Hematopoietic multipotent progenitor cell (in vitro differentiated cells): ENCODE measurements at regions not wholly inside any gene's neighbourhood (a gene's known extent, or its start where the extent isn't known, plus 50 kb on each side); places are given as distances from the start of the nearest gene placed in this dataset.
A peak's percentile ranks its signal among the peaks of the same experiment; 100 is the strongest.

Experiments
- DNase-seq, 3 donors: peaks; one replicate each; pipeline ENCODE4 v3.0.0-alpha.2; 2011 to 2015; ENCODE audit warnings: low read depth in 2 of 3, low spot score in 2 of 3

DNA sequence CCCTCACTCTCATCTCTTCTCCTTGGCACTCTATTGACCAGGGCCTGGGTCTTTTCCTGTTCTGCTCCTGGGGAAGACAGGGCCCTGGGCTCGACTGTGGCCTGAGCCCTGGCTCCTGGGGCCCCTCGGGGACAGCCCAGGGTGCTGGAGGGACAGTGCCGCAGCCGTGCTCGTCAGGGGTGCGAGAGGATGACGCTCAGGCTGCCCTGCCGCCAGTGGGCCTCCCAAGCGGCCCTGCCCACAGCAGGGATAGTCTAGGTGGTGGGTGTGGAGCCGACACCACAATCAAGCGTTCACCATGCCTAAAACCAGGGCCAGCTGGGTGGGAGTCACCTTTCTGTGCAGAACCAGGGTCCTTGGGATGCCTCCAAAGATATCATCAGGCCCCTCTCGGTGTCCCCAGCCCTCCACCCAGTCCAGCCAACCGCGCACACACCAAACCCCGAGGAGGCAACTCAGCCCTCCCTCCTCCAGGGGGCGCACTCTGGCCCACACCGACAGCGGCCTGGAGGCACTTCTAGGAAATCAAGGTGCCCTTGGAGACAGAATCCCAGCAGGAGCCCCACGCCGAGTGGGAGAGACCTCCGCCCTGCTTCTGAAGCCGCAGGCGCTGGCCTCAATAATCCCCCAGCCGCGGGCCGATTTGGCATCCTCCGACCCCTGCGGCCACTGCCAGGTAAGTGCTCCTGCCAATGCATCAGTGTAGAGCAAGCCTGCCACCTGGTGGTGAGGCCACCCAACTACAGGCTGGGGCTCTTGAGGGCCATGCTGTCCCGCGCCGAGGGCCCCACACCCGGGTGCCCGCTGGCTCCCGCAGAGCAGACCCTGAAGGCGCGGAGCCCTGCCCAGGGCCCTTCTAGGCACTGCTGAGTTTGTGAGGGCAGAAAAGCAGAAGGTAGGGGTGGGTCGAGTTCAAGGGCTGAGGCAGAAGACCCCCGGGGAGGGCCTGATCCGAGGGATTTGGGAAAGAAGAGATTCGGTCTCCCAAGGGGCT lies 496.4 kb downstream of the BUD13 start:
- peak; percentile 14 to 81 (median 65) for DNase-seq

GRCh38 chr11:116275635-116276034 lies 497.2 kb downstream of the BUD13 start:
- no peak for DNase-seq

GRCh38 chr11:116274521-116274920 lies 498.3 kb downstream of the BUD13 start:
- DNase-seq = no peak

DNA sequence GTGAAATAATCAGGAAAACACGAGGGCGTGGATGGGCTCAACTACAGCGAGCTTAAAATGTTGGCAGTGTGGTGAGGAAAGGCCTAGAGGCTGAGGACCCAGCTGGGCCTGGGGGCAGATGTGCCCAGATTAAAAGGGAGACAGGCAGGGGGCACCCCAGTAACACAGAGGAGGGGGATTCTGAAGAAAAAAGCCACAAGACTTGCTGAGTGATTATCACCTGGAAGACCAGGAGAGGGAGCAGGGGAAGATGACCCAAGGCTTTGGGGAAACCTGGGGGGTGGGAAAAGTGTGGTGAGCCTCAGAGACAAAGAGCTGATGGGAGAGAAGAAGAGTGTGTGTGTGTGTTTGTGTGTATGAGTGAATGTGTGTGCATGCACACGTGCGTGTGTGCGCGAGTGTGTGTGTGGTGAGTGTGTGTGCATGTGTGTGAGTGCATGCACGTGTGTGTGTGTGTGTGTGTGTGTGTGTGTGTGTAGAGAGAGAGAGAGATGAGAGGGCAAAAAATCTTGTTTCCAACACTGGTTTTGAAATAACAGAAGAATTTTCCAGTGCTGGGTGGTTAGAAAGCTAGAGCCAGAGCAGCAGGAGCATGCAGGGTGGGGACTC lies 500.5 kb downstream of the BUD13 start:
- no peak for DNase-seq

- DNase-seq = no peak
These were observed 501.3 kb downstream of the BUD13 start for GRCh38 chr11:116271479-116271878.

- DNase-seq = no peak
These were observed 505.6 kb downstream of the BUD13 start for GRCh38 chr11:116267146-116267545.

DNA sequence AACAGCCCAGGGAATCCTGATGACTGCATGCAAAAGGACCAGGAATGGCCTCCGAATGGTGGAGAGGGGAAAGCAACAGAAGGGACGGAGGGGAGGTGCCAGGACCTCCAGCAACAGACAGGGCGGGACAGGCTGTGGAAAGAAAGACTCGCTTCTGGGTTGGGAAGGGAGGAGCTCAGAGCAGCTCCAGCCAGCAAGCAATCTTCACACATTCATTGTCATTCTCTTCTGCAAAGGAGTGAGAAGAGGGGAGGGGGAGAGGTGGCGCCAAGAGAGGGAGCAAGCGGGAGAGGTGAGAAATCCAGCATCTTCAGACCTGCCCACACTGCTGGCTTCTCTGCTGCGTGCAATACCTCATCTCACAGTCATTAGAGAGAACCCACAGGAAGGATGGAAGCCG lies 509.0 kb downstream of the BUD13 start:
- DNase-seq = no peak

GRCh38 chr11:116263019-116263418 lies 509.8 kb downstream of the BUD13 start:
- no peak for DNase-seq

GRCh38 chr11:116262370-116262769 lies 510.4 kb downstream of the BUD13 start:
- no peak for DNase-seq

- no peak for DNase-seq
These were observed 511.2 kb downstream of the BUD13 start for GRCh38 chr11:116261606-116262005.

- no peak for DNase-seq
These were observed 514.0 kb downstream of the BUD13 start for GRCh38 chr11:116258821-116259220.

DNA sequence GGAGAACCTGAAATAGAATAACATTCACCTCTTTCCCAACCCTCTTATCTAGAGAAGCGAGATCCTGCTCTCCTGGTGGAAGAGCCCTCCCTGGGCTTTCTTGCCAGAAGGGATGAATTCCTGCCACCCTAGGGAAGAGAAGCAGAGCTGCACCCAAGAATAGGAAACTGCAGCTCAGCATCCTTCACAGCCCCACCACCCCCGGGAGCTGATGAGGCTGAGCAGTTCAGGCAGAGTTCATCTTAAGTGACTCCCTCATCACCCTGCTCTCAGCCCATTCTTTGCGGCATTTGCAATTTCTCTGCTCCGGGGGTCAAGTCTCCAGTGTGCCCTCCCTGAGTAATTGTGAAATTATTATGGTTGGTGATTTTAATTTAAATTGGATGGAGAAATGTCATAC lies 514.9 kb downstream of the BUD13 start:
- no peak for DNase-seq

DNA sequence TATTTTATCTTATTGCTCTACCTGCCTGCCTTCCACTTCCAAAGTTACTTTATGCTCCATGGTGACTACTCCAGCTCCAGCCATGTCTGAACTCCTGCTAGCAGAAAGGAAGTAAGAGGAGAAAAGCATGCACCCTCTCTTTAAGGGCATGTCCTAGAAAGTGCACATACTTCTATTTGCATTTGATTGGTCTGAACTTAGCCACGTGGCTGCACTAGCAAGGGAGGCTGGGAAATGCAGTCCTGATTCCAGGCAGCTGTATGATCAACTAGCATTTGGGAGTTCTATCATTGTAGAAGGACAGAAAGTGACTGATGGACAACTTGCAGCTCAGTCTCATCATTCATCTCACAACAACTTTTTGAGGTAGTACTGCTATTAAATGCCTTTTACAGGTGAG lies 515.7 kb downstream of the BUD13 start:
- DNase-seq = no peak

DNA sequence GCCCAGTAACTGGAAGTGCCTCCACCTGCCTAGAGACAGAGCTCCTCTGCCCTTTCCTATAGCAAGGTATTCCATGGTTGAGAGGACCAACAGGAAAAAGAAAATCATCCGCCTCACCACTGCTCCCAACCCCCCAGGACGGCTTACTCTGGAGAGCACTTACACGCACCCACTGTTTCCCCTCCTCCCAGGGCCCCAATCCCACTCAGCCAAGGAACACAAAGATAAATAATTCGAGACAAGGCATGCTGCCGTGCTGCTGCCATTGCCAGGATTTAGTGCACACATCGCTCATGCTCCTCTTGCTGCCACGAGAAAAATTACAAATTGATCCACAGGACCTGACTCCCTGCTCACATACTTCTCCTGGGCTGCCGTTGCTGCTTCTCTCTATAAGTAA lies 516.6 kb downstream of the BUD13 start:
- no peak for DNase-seq

DNA sequence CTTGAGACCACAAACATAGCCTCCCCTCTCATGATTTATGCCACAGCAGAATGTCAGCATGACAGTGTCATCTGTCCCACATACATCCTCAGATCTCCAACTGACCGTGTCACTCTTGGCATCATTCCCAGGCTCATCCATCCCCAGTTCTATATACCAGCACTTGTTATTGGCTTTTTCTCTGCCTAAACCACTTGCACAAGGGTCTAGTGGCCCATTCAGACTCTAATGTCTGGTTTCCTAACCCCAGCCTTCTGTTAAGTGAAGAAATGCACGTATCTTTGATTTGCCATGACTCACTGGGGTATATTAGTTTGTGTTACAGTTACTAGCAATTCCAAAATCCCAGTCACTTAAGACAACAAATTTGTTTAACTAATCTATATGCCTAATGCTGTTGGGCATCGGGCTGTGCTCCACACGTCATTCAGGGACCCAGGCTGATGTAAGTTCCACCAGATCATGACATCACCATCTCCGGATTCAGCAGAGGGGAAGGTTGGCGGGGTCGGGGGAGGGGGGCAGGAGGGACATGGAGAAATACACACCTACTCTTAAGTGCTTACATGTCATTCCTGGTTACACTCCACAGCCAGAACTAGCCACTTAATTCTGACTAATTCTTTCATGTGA lies 517.4 kb downstream of the BUD13 start:
- DNase-seq = no peak

- DNase-seq = no peak
These were observed 522.6 kb downstream of the BUD13 start for GRCh38 chr11:116250155-116250554.

DNA sequence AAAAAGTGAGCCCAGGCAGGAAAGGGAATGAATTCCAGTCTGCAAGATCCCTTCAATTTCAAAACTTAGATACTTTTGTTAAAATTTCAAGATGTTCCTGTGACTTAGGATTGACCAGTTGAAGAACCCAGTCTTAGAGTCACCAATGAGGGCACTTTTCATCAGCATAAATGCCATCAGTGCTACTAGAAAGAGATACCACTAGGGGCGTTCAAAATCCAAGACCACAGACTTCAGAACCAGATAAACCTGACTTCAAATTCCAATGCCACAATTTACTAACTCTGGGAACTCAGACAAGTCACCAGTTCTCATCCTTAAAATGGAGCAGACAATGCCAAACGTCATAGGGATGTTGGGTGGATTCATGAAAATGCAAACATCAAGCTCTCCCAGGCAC lies 523.2 kb downstream of the BUD13 start:
- DNase-seq = no peak

DNA sequence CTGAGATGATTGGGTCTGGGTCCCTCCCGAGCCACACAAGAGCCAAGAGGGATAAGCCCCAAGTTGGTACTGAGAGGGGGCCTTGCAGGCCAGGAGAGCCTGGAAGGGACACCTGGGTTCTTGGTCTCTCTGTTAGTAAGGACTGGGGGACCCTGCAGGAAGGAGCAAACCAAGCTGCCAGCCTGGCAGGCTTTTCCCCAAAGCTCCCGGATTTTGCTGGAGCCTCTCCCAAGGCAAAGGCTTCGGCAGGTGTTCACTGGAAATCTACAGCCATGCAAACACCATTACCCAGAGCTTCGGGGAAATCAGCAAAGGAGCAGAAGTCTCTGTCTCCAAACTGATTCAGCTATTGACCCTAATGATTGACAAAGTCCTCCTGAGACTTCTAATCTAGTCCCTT lies 527.9 kb downstream of the BUD13 start:
- DNase-seq = no peak

DNA sequence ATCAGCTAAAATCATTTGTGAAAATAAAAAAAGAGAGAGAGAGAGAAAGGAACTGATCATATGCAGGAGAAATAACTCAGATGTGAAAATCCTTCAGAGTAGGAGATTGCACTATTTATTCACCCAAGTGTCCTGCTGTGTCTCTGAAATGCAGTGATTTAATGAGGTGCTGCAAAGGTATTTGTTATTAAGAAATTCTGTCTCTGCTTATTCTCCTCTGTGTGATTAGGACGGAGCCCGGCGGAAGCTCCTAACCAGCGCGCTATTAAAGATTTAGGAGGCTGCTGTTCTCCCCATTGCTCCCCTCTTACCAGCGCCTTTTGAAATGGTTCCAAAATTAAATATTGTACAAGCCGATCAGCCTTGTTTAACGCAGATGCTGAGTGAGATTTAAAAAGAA lies 528.3 kb downstream of the BUD13 start:
- no peak for DNase-seq

GRCh38 chr11:116243991-116244390 lies 528.8 kb downstream of the BUD13 start:
- DNase-seq = no peak

- DNase-seq = no peak
These were observed 530.8 kb downstream of the BUD13 start for GRCh38 chr11:116242006-116242405.

- no peak for DNase-seq
These were observed 532.1 kb downstream of the BUD13 start for GRCh38 chr11:116240710-116241109.
